ENCODE measurements at regions not wholly inside any gene's neighbourhood (a gene's known extent, or its start where the extent isn't known, plus 50 kb on each side); places are given as distances from the start of the nearest gene placed in this dataset.

GRCh38 chr10:89942217-89942616 is 240.8 kb downstream of the KIF20B start (continued):
- no peak for TF ChIP-seq TAF1 (conservative IDR thresholded peaks at IDR 0.05)

DNA sequence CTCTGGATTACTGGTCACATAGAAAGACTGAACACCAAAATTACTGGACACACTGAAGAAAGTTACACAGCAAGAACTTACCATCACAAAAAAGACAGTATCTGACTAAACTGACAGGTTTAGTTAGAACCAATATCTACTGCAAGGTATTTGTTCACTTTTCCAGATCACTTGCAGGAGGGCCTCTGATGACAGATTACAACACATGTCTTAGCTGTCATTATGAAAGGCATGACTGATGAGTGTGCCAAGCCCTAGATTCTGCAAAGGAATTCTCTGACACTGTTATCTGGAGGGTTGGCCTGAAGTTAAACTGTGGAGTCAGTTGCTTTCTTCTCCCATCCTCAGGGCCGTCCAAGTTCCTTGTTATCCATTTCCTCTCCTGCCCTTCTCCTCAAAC is 242.7 kb downstream of the KIF20B start:
- no peak for DNase-seq (ENCODE audit: low spot score)
- TF ChIP-seq TAF1 (conservative IDR thresholded peaks at IDR 0.05) (no peak), YY1 (IDR thresholded peaks at IDR 0.05) (no peak), EGR1 (IDR thresholded peaks at IDR 0.05; ENCODE audit: low read depth in 2 of 2) (no peak), GABPA (IDR thresholded peaks at IDR 0.05 in 1 of 2, conservative IDR thresholded peaks at IDR 0.05 in 1 of 2) (no peak), FOXA2 (IDR thresholded peaks at IDR 0.05) (no peak), HNF4A (conservative IDR thresholded peaks at IDR 0.05) (no peak), SP1 (IDR thresholded peaks at IDR 0.05) (no peak), RAD21 (IDR thresholded peaks at IDR 0.05) (no peak), RXRA (IDR thresholded peaks at IDR 0.05) (no peak), JUND (IDR thresholded peaks at IDR 0.05) (no peak)
- TF ChIP-seq, protein P1, sequence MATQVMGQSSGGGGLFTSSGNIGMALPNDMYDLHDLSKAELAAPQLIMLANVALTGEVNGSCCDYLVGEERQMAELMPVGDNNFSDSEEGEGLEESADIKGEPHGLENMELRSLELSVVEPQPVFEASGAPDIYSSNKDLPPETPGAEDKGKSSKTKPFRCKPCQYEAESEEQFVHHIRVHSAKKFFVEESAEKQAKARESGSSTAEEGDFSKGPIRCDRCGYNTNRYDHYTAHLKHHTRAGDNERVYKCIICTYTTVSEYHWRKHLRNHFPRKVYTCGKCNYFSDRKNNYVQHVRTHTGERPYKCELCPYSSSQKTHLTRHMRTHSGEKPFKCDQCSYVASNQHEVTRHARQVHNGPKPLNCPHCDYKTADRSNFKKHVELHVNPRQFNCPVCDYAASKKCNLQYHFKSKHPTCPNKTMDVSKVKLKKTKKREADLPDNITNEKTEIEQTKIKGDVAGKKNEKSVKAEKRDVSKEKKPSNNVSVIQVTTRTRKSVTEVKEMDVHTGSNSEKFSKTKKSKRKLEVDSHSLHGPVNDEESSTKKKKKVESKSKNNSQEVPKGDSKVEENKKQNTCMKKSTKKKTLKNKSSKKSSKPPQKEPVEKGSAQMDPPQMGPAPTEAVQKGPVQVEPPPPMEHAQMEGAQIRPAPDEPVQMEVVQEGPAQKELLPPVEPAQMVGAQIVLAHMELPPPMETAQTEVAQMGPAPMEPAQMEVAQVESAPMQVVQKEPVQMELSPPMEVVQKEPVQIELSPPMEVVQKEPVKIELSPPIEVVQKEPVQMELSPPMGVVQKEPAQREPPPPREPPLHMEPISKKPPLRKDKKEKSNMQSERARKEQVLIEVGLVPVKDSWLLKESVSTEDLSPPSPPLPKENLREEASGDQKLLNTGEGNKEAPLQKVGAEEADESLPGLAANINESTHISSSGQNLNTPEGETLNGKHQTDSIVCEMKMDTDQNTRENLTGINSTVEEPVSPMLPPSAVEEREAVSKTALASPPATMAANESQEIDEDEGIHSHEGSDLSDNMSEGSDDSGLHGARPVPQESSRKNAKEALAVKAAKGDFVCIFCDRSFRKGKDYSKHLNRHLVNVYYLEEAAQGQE (IDR thresholded peaks at IDR 0.05), result no peak
- TF ChIP-seq, protein P2, sequence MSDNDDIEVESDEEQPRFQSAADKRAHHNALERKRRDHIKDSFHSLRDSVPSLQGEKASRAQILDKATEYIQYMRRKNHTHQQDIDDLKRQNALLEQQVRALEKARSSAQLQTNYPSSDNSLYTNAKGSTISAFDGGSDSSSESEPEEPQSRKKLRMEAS (IDR thresholded peaks at IDR 0.05), result no peak
- 58% methylated on average over 1 of the region's 1 CpG for WGBS
- H3K36me3 ChIP-seq (ENCODE audit: control insufficient read depth in 4 of 4, insufficient read depth in 3 of 4, low read depth in 1 of 4, low read length in 3 of 4), result no peaks in the 10 kb centered on the region
- no peak overlapping the region for H3K9ac ChIP-seq (ENCODE audit: low read depth in 1 of 2, low read length in 2 of 2)
- no peak overlapping the region for H3K27ac ChIP-seq (ENCODE audit: low read depth in 1 of 2, low read length in 2 of 2)
- H3K27me3 ChIP-seq (ENCODE audit: control insufficient read depth in 4 of 4, insufficient read depth in 4 of 4, low read length in 3 of 4), result peaks cover 0 to 5% (median 0%) of the 10 kb centered on the region in 4 donors
- no peak overlapping the region for H3K4me3 ChIP-seq (ENCODE audit: low read depth in 1 of 3, low read length in 3 of 3)
- H3K9me3 ChIP-seq (ENCODE audit: control insufficient read depth in 4 of 4, low read length in 3 of 4), result no peaks in the 10 kb centered on the region
- H3K4me1 ChIP-seq (ENCODE audit: control insufficient read depth in 4 of 4, insufficient read depth in 4 of 4, low read length in 3 of 4), result no peaks in the 10 kb centered on the region

DNA sequence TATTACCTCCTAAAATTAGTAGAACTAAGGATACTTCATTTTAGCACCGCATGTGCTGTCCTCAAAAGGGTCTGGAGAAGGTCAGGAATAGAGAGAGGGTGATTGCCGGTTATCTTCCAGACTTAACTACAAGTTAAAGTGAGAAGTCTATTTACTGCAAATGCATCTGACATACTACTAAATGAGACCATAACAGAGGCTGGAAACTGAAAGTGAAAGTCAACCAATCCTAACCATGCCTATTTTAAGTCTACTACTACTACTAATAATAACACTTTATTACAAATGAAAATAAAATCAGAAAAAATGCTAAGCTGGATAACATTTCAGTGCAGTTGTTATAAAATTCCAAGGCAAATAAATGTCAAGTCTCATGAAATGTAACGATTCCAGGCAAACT is 244.7 kb downstream of the KIF20B start:
- no peaks in the 10 kb centered on the region for H3K36me3 ChIP-seq (ENCODE audit: control insufficient read depth in 4 of 4, insufficient read depth in 3 of 4, low read depth in 1 of 4, low read length in 3 of 4)
- H3K27ac ChIP-seq (ENCODE audit: low read depth in 1 of 2, low read length in 2 of 2), result no peak overlapping the region
- DNase-seq (ENCODE audit: low spot score), result no peak
- no peaks in the 10 kb centered on the region for H3K4me1 ChIP-seq (ENCODE audit: control insufficient read depth in 4 of 4, insufficient read depth in 4 of 4, low read length in 3 of 4)
- no peaks in the 10 kb centered on the region for H3K9me3 ChIP-seq (ENCODE audit: control insufficient read depth in 4 of 4, low read length in 3 of 4)
- no peak overlapping the region for H3K9ac ChIP-seq (ENCODE audit: low read depth in 1 of 2, low read length in 2 of 2)
- no peak for TF ChIP-seq SP1 (IDR thresholded peaks at IDR 0.05)
- H3K4me3 ChIP-seq (ENCODE audit: low read depth in 1 of 3, low read length in 3 of 3), result no peak overlapping the region
- 71% methylated on average over 3 of the region's 3 CpGs for WGBS
- peaks cover 0 to 4% (median 0%) of the 10 kb centered on the region in 4 donors for H3K27me3 ChIP-seq (ENCODE audit: control insufficient read depth in 4 of 4, insufficient read depth in 4 of 4, low read length in 3 of 4)

DNA sequence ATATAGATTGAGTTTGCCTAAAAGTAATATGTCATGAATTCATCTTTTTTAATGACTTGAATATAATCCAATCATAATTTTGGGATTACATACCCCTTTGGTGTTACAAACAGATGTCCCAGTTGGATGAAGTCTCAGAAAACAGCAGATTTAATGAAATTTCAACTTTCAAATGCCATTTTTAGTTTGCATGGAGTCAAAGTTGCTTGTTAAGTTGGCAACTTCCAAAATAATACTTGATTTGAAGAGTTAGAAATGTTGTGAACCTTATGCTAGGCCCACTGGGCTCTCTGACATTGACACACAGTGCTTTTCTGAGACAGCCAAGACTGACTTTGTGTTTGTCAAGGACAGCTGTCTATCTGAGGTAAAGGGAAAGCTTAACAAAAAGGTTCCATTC is 248.1 kb downstream of the KIF20B start:
- H3K9ac ChIP-seq (ENCODE audit: low read depth in 1 of 2, low read length in 2 of 2), result no peak overlapping the region
- no peak for DNase-seq (ENCODE audit: low spot score)
- H3K4me1 ChIP-seq (ENCODE audit: control insufficient read depth in 4 of 4, insufficient read depth in 4 of 4, low read length in 3 of 4), result no peaks in the 10 kb centered on the region
- H3K4me3 ChIP-seq (ENCODE audit: low read depth in 1 of 3, low read length in 3 of 3), result no peak overlapping the region
- H3K36me3 ChIP-seq (ENCODE audit: control insufficient read depth in 4 of 4, insufficient read depth in 3 of 4, low read depth in 1 of 4, low read length in 3 of 4), result no peaks in the 10 kb centered on the region
- no peaks in the 10 kb centered on the region for H3K27me3 ChIP-seq (ENCODE audit: control insufficient read depth in 4 of 4, insufficient read depth in 4 of 4, low read length in 3 of 4)
- no peaks in the 10 kb centered on the region for H3K9me3 ChIP-seq (ENCODE audit: control insufficient read depth in 4 of 4, low read length in 3 of 4)
- no peak for TF ChIP-seq TAF1 (conservative IDR thresholded peaks at IDR 0.05)
- no peak for TF ChIP-seq FOXA2 (IDR thresholded peaks at IDR 0.05)
- TF ChIP-seq, protein P2 (IDR thresholded peaks at IDR 0.05), result no peak
- no peak for TF ChIP-seq GABPA (IDR thresholded peaks at IDR 0.05 in 1 of 2, conservative IDR thresholded peaks at IDR 0.05 in 1 of 2)
- TF ChIP-seq, protein P3, sequence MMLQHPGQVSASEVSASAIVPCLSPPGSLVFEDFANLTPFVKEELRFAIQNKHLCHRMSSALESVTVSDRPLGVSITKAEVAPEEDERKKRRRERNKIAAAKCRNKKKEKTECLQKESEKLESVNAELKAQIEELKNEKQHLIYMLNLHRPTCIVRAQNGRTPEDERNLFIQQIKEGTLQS (IDR thresholded peaks at IDR 0.05), result no peak
- TF ChIP-seq SP1 (IDR thresholded peaks at IDR 0.05), result no peak
- no peak for TF ChIP-seq RAD21 (IDR thresholded peaks at IDR 0.05)
- no peak for TF ChIP-seq NR2F2 (IDR thresholded peaks at IDR 0.05)
- TF ChIP-seq EGR1 (IDR thresholded peaks at IDR 0.05; ENCODE audit: low read depth in 2 of 2), result no peak
- no peak for TF ChIP-seq HNF4G (IDR thresholded peaks at IDR 0.05)
- no peak for TF ChIP-seq ZBTB33 (IDR thresholded peaks at IDR 0.05)
- TF ChIP-seq JUND (IDR thresholded peaks at IDR 0.05), result no peak
- TF ChIP-seq YY1 (IDR thresholded peaks at IDR 0.05), result no peak
- no peak overlapping the region for H3K27ac ChIP-seq (ENCODE audit: low read depth in 1 of 2, low read length in 2 of 2)
